Keratinocyte (primary cell): ENCODE measurements at regions not wholly inside any gene's neighbourhood (a gene's known extent, or its start where the extent isn't known, plus 50 kb on each side); places are given as distances from the start of the nearest gene placed in this dataset.

Source experiments
- DNase-seq: peaks from one replicate; pipeline ENCODE4 v3.0.0-alpha.2; 2011; ENCODE audit warnings: low read depth, missing footprints, low spot score
- FAIRE-seq: peaks from 2 replicates; lab custom pipeline; 2011; peaks lifted over from hg19 to GRCh38; lab: Jason Lieb, UNC
- H2AFZ ChIP-seq: 2 replicates; pipeline ENCODE4 v1.6.0; 2012; ENCODE audit warnings: low read length, control low read depth, inconsistent platforms; ENCODE audit not compliant: control insufficient read depth
- H3K27ac ChIP-seq: 2 replicates; pipeline ENCODE4 v1.5.1; 2011; ENCODE audit warnings: low read length; ENCODE audit not compliant: control insufficient read depth, insufficient read depth
- H3K27me3 ChIP-seq: 3 replicates; pipeline ENCODE4 v1.6.0; 2011; ENCODE audit warnings: low read length; ENCODE audit not compliant: control insufficient read depth, insufficient read depth; ENCODE audit errors: extremely low read depth
- H3K36me3 ChIP-seq, 2 experiments: 2 replicates in 1 of 2; 3 replicates in 1 of 2; pipeline ENCODE4 v1.5.1; 2011; ENCODE audit warnings: low read length in 2 of 2, mild to moderate bottlenecking in 1 of 2; ENCODE audit not compliant: control insufficient read depth in 2 of 2, insufficient read depth in 2 of 2; ENCODE audit errors: extremely low read depth in 1 of 2
- H3K4me1 ChIP-seq: 3 replicates; pipeline ENCODE4 v1.5.1; 2011; ENCODE audit warnings: low read length; ENCODE audit not compliant: control insufficient read depth, insufficient read depth; ENCODE audit errors: extremely low read depth
- H3K4me2 ChIP-seq: 3 replicates; pipeline ENCODE4 v1.6.0; 2011; ENCODE audit warnings: low read depth, low read length; ENCODE audit not compliant: control insufficient read depth, insufficient read depth; ENCODE audit errors: extremely low read depth
- H3K4me3 ChIP-seq, 3 experiments: fragments of 200-600 bp in 1 of 3; sonication (generic) in 1 of 3; 2 replicates in 2 of 3; 3 replicates in 1 of 3; pipeline ENCODE4 v1.5.1; 2011 to 2016; ENCODE audit warnings: low read length in 3 of 3, mild to moderate bottlenecking in 3 of 3, control low read depth in 2 of 3, inconsistent platforms in 1 of 3, low read depth in 1 of 3, mixed read lengths in 1 of 3, mixed run types in 1 of 3, moderate library complexity in 1 of 3; ENCODE audit not compliant: control insufficient read depth in 2 of 3, insufficient read depth in 2 of 3; ENCODE audit errors: extremely low read depth in 1 of 3
- H3K79me2 ChIP-seq: 2 replicates; pipeline ENCODE4 v1.6.0; 2012; ENCODE audit warnings: low read length; ENCODE audit not compliant: control insufficient read depth, insufficient read depth
- H3K9ac ChIP-seq: 3 replicates; pipeline ENCODE4 v1.6.0; 2011; ENCODE audit warnings: low read length; ENCODE audit not compliant: control insufficient read depth, insufficient read depth; ENCODE audit errors: extremely low read depth
- H3K9me1 ChIP-seq: 3 replicates; pipeline ENCODE4 v1.6.0; 2011; ENCODE audit warnings: low read length; ENCODE audit not compliant: control insufficient read depth, insufficient read depth; ENCODE audit errors: extremely low read depth
- H3K9me3 ChIP-seq: 2 replicates; pipeline ENCODE4 v1.5.1; 2012; ENCODE audit warnings: low read depth, low read length; ENCODE audit not compliant: control insufficient read depth
- H4K20me1 ChIP-seq: 3 replicates; pipeline ENCODE4 v1.6.0; 2011; ENCODE audit warnings: low read length; ENCODE audit not compliant: control insufficient read depth, insufficient read depth; ENCODE audit errors: extremely low read depth
- EZH2 ChIP-seq: IDR thresholded peaks from one replicate; pipeline ENCODE4 v1.6.1; 2012; ENCODE audit warnings: inconsistent platforms, mild to moderate bottlenecking, low read length, moderate library complexity
- dilution Hi-C: fragments of 300-500 bp; cut with MboI; formaldehyde crosslinking; loops from one replicate; pipeline ENCODE4 v1.7.0; 2020; ENCODE audit warnings: low sequenced_read_pairs; ENCODE audit not compliant: extremely low pct_ligation_motif_present
- TF ChIP-seq, protein P1 (sequence below), 3 experiments: IDR thresholded peaks in 1 of 3; conservative IDR thresholded peaks in 1 of 3; optimal IDR thresholded peaks in 1 of 3; 2 replicates in 2 of 3; 3 replicates in 1 of 3; pipeline versions ENCODE3 to v1.5.1; 2011; ENCODE audit warnings: low read length in 3 of 3, mild to moderate bottlenecking in 3 of 3, moderate library complexity in 2 of 3, control low read depth in 1 of 3, inconsistent platforms in 1 of 3; ENCODE audit not compliant: insufficient read depth in 2 of 3; ENCODE audit errors: extremely low read depth in 1 of 3

DNA sequence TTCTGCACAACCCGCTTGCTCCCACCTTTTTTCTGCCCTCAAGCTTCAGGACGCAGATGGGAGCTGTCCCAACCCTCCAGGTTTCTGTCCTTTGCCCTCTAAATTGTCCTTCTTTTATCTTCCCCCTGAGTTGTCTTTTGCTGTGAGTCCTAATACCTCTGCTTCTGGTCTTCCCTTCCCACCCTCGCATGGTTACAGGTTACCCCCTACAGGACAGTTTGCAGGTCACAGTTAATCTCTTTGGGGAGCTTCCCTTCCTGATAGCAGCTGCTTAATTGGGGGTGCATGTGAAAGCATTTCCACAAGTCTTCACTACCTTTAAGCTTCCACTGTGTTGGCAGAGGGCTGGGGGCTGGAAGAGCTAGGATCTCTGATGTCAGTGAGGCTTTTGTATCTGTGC, 121.5 kb upstream of the CXCL12 start:
- dilution Hi-C loops: no loop called here
- TF ChIP-seq, protein P1, sequence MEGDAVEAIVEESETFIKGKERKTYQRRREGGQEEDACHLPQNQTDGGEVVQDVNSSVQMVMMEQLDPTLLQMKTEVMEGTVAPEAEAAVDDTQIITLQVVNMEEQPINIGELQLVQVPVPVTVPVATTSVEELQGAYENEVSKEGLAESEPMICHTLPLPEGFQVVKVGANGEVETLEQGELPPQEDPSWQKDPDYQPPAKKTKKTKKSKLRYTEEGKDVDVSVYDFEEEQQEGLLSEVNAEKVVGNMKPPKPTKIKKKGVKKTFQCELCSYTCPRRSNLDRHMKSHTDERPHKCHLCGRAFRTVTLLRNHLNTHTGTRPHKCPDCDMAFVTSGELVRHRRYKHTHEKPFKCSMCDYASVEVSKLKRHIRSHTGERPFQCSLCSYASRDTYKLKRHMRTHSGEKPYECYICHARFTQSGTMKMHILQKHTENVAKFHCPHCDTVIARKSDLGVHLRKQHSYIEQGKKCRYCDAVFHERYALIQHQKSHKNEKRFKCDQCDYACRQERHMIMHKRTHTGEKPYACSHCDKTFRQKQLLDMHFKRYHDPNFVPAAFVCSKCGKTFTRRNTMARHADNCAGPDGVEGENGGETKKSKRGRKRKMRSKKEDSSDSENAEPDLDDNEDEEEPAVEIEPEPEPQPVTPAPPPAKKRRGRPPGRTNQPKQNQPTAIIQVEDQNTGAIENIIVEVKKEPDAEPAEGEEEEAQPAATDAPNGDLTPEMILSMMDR (optimal IDR thresholded peaks at IDR 0.05 in 1 of 3, IDR thresholded peaks at IDR 0.05 in 1 of 3, conservative IDR thresholded peaks at IDR 0.05 in 1 of 3; ENCODE audit: extremely low read depth in 1 of 3, insufficient read depth in 2 of 3, low read length in 3 of 3): no peak
- no peak for TF ChIP-seq EZH2
- FAIRE-seq: no peak

DNA sequence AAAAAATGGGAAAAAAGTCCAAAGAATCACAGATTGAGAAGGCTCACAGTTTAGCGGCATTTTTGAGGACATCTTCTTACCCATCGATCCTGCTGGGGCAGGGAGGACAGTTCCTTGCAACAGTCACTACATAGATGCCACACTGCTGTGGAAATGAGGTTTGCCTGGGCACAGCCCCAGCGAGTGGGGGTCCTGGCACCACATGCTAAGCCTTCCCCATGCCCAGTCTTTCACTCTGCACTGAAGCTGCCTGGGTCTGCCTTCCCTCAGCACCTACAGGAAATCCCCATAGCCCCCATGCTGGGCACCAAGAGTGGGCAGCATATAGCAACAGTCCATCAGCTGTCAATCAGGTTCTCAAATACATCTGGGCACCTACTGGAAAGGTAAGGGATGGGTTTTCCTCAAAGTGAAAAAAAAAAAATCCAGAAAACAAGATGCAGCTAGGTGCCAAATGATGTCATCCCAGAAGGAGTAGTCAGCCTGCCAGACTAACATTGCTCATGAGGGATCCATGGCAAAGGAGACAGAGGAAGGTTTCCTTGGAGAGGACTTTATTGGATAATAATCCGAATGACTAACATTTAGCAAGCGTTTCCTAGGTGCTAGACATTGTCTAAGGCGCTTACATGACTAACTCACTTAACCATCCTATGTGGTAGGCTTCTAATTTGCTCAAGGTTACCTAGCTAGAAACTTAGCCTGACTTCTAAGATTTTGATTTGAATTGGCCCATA, 125.7 kb upstream of the CXCL12 start:
- TF ChIP-seq, protein P1 (optimal IDR thresholded peaks at IDR 0.05 in 1 of 3, IDR thresholded peaks at IDR 0.05 in 1 of 3, conservative IDR thresholded peaks at IDR 0.05 in 1 of 3; ENCODE audit: extremely low read depth in 1 of 3, insufficient read depth in 2 of 3, low read length in 3 of 3): no peak
- no peak for TF ChIP-seq EZH2
- H3K36me3 ChIP-seq: no peaks in the 10 kb centered on the region
- no peaks in the 10 kb centered on the region for H3K27me3 ChIP-seq
- H3K4me3 ChIP-seq: no peak overlapping the region
- no peaks in the 10 kb centered on the region for H3K4me1 ChIP-seq
- dilution Hi-C loops: no loop called here
- no peaks in the 10 kb centered on the region for H3K9me1 ChIP-seq
- H3K4me2 ChIP-seq: no peak overlapping the region
- H3K79me2 ChIP-seq: no peaks in the 10 kb centered on the region
- H2AFZ ChIP-seq: no peak overlapping the region
- no peak overlapping the region for H3K9ac ChIP-seq
- H4K20me1 ChIP-seq: no peaks in the 10 kb centered on the region
- DNase-seq: no peak
- H3K9me3 ChIP-seq: peaks cover 5% of the 10 kb centered on the region
- H3K27ac ChIP-seq: no peak overlapping the region
- no peak for FAIRE-seq

More for the DNA sequence above, 121.5 kb upstream of the CXCL12 start:
- H3K27ac ChIP-seq: no peak overlapping the region
- no peaks in the 10 kb centered on the region for H3K79me2 ChIP-seq
- H3K4me3 ChIP-seq: no peak overlapping the region
- no peak overlapping the region for H2AFZ ChIP-seq
- no peaks in the 10 kb centered on the region for H3K27me3 ChIP-seq
- H3K4me1 ChIP-seq: no peaks in the 10 kb centered on the region
- H3K4me2 ChIP-seq: no peak overlapping the region
- H3K36me3 ChIP-seq: no peaks in the 10 kb centered on the region
- H3K9me1 ChIP-seq: no peaks in the 10 kb centered on the region
- no peak for DNase-seq
- no peaks in the 10 kb centered on the region for H4K20me1 ChIP-seq
- H3K9ac ChIP-seq: no peak overlapping the region
- H3K9me3 ChIP-seq: peaks cover 5% of the 10 kb centered on the region
